ENCODE measurements at regions not wholly inside any gene's neighbourhood (a gene's known extent, or its start where the extent isn't known, plus 50 kb on each side); places are given as distances from the start of the nearest gene placed in this dataset.

DNA sequence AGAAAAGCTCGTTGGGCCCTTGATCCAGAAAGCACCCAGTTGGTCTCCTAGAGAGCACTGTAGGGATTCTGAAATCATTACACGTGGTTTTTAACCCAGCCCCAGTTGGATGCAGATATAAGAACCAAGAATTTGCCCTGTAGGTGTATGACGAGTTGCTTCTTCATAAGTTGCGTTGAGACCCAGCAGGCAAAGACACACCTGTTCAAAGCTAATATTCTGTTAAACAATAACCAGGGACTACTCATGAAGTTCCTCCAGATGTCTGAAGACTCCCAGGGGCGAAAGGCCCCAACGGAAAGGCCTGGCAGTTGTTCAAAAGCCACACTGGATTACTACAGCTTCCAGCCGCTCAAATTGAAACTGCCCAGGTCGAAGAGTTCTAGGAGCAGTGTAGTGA is 88.6 kb upstream of the HNRNPU start:
- TF ChIP-seq, protein P1, sequence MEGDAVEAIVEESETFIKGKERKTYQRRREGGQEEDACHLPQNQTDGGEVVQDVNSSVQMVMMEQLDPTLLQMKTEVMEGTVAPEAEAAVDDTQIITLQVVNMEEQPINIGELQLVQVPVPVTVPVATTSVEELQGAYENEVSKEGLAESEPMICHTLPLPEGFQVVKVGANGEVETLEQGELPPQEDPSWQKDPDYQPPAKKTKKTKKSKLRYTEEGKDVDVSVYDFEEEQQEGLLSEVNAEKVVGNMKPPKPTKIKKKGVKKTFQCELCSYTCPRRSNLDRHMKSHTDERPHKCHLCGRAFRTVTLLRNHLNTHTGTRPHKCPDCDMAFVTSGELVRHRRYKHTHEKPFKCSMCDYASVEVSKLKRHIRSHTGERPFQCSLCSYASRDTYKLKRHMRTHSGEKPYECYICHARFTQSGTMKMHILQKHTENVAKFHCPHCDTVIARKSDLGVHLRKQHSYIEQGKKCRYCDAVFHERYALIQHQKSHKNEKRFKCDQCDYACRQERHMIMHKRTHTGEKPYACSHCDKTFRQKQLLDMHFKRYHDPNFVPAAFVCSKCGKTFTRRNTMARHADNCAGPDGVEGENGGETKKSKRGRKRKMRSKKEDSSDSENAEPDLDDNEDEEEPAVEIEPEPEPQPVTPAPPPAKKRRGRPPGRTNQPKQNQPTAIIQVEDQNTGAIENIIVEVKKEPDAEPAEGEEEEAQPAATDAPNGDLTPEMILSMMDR (IDR thresholded peaks at IDR 0.05), result no peak
- TF ChIP-seq POLR2A (IDR thresholded peaks at IDR 0.05), result no peak

Data from adrenal gland (tissue), 5 donors.